ENCODE measurements at regions not wholly inside any gene's neighbourhood (a gene's known extent, or its start where the extent isn't known, plus 50 kb on each side); places are given as distances from the start of the nearest gene placed in this dataset.

DNA sequence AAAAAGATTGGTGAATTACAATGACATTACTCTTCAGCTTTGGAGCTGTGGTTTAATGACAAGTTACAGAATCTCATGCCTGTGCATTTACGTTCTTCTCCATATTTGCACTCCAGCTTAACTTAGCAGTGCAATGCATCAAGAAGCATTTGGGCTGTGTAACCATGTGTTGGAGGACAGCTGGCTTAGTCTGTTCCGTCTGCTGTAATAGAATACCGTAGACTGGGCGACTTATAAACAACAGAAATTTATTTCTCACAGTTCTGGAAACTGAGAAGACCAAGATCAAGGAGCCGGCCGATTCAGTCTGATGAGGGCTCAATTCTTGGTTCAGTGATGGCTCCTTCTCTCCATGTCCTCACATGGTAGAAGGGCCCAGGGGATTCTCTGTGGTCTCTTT, 943.5 kb downstream of the BCL11B start:
- DNase-seq (ENCODE audit: low read depth) (no peak), FAIRE-seq (no peak)
- no peaks in the 10 kb centered on the region for H3K27me3 ChIP-seq (ENCODE audit: insufficient read depth, low read length)
- Mint-ChIP-seq H3K36me3 (ENCODE audit: low read depth, unreplicated experiment) (no peaks in the 10 kb centered on the region), H3K27ac (ENCODE audit: unreplicated experiment) (no peak overlapping the region), H3K27me3 (ENCODE audit: low read depth, unreplicated experiment) (peaks cover 7% of the 10 kb centered on the region), H3K9me3 (ENCODE audit: unreplicated experiment) (peaks cover 2% of the 10 kb centered on the region), H3K4me3 (ENCODE audit: unreplicated experiment) (no peak overlapping the region), H3K4me1 (ENCODE audit: low read depth, unreplicated experiment) (peaks cover 18% of the 10 kb centered on the region)
- no peak overlapping the region for H2AFZ ChIP-seq (ENCODE audit: low read depth, low read length)
- H3K9me3 ChIP-seq (ENCODE audit: insufficient read depth, low read depth, low read length), result no peaks in the 10 kb centered on the region
- TF ChIP-seq, protein P1, sequence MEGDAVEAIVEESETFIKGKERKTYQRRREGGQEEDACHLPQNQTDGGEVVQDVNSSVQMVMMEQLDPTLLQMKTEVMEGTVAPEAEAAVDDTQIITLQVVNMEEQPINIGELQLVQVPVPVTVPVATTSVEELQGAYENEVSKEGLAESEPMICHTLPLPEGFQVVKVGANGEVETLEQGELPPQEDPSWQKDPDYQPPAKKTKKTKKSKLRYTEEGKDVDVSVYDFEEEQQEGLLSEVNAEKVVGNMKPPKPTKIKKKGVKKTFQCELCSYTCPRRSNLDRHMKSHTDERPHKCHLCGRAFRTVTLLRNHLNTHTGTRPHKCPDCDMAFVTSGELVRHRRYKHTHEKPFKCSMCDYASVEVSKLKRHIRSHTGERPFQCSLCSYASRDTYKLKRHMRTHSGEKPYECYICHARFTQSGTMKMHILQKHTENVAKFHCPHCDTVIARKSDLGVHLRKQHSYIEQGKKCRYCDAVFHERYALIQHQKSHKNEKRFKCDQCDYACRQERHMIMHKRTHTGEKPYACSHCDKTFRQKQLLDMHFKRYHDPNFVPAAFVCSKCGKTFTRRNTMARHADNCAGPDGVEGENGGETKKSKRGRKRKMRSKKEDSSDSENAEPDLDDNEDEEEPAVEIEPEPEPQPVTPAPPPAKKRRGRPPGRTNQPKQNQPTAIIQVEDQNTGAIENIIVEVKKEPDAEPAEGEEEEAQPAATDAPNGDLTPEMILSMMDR (IDR thresholded peaks at IDR 0.05; ENCODE audit: insufficient read depth, low read depth, low read length), result no peak
- no peak for TF ChIP-seq EZH2 (IDR thresholded peaks at IDR 0.05; ENCODE audit: insufficient read depth, low read length)
- H3K4me1 ChIP-seq (ENCODE audit: insufficient read depth, low read length), result no peaks in the 10 kb centered on the region
- no peak overlapping the region for H3K27ac ChIP-seq (ENCODE audit: low read depth, low read length)
- no peaks in the 10 kb centered on the region for H3K36me3 ChIP-seq (ENCODE audit: insufficient read depth, low read length)
- no peak overlapping the region for H3K9ac ChIP-seq (ENCODE audit: low read length)
- no peak overlapping the region for H3K4me3 ChIP-seq (ENCODE audit: insufficient read depth, low read depth, low read length)
- no peaks in the 10 kb centered on the region for H3K79me2 ChIP-seq (ENCODE audit: insufficient read depth, low read length)
- H4K20me1 ChIP-seq (ENCODE audit: insufficient read depth, low read length), result no peaks in the 10 kb centered on the region
- H3K4me2 ChIP-seq (ENCODE audit: low read length), result no peak overlapping the region

- Histone ChIP-seq H2AFZ (ENCODE audit: low read depth, low read length) (no peak overlapping the region), H3K4me3 (ENCODE audit: insufficient read depth, low read depth, low read length) (no peak overlapping the region), H3K79me2 (ENCODE audit: insufficient read depth, low read length) (no peaks in the 10 kb centered on the region), H4K20me1 (ENCODE audit: insufficient read depth, low read length) (no peaks in the 10 kb centered on the region), H3K36me3 (ENCODE audit: insufficient read depth, low read length) (no peaks in the 10 kb centered on the region), H3K27me3 (ENCODE audit: insufficient read depth, low read length) (no peaks in the 10 kb centered on the region), H3K9me3 (ENCODE audit: insufficient read depth, low read depth, low read length) (no peaks in the 10 kb centered on the region), H3K4me1 (ENCODE audit: insufficient read depth, low read length) (no peaks in the 10 kb centered on the region), H3K4me2 (ENCODE audit: low read length) (no peak overlapping the region), H3K27ac (ENCODE audit: low read depth, low read length) (no peak overlapping the region), H3K9ac (ENCODE audit: low read length) (no peak overlapping the region)
- Mint-ChIP-seq H3K36me3 (ENCODE audit: low read depth, unreplicated experiment) (no peaks in the 10 kb centered on the region), H3K4me3 (ENCODE audit: unreplicated experiment) (no peak overlapping the region), H3K4me1 (ENCODE audit: low read depth, unreplicated experiment) (no peaks in the 10 kb centered on the region), H3K27me3 (ENCODE audit: low read depth, unreplicated experiment) (no peaks in the 10 kb centered on the region), H3K27ac (ENCODE audit: unreplicated experiment) (no peak overlapping the region), H3K9me3 (ENCODE audit: unreplicated experiment) (no peaks in the 10 kb centered on the region)
- TF ChIP-seq, protein P1 (IDR thresholded peaks at IDR 0.05; ENCODE audit: insufficient read depth, low read depth, low read length), result no peak
- TF ChIP-seq EZH2 (IDR thresholded peaks at IDR 0.05; ENCODE audit: insufficient read depth, low read length), result no peak
- DNase-seq (ENCODE audit: low read depth) (no peak), FAIRE-seq (no peak)
Observed at GRCh38 chr14:98334186-98334585, 937.8 kb downstream of the BCL11B start.

- Histone ChIP-seq H3K4me1 (ENCODE audit: insufficient read depth, low read length) (peaks cover 6% of the 10 kb centered on the region), H3K4me3 (ENCODE audit: insufficient read depth, low read depth, low read length) (no peak overlapping the region), H3K36me3 (ENCODE audit: insufficient read depth, low read length) (no peaks in the 10 kb centered on the region), H4K20me1 (ENCODE audit: insufficient read depth, low read length) (no peaks in the 10 kb centered on the region), H3K9me3 (ENCODE audit: insufficient read depth, low read depth, low read length) (no peaks in the 10 kb centered on the region), H3K27me3 (ENCODE audit: insufficient read depth, low read length) (no peaks in the 10 kb centered on the region), H3K27ac (ENCODE audit: low read depth, low read length) (no peak overlapping the region), H3K9ac (ENCODE audit: low read length) (no peak overlapping the region), H2AFZ (ENCODE audit: low read depth, low read length) (no peak overlapping the region), H3K79me2 (ENCODE audit: insufficient read depth, low read length) (no peaks in the 10 kb centered on the region), H3K4me2 (ENCODE audit: low read length) (no peak overlapping the region)
- FAIRE-seq (no peak), DNase-seq (ENCODE audit: low read depth) (no peak)
- TF ChIP-seq, protein P1 (IDR thresholded peaks at IDR 0.05; ENCODE audit: insufficient read depth, low read depth, low read length), result no peak
- TF ChIP-seq EZH2 (IDR thresholded peaks at IDR 0.05; ENCODE audit: insufficient read depth, low read length), result no peak
- H3K27me3 Mint-ChIP-seq (ENCODE audit: low read depth, unreplicated experiment), result peaks cover 5% of the 10 kb centered on the region
- no peaks in the 10 kb centered on the region for H3K9me3 Mint-ChIP-seq (ENCODE audit: unreplicated experiment)
- H3K4me3 Mint-ChIP-seq (ENCODE audit: unreplicated experiment), result no peak overlapping the region
- H3K36me3 Mint-ChIP-seq (ENCODE audit: low read depth, unreplicated experiment), result no peaks in the 10 kb centered on the region
- H3K4me1 Mint-ChIP-seq (ENCODE audit: low read depth, unreplicated experiment), result peaks cover 15% of the 10 kb centered on the region
- no peak overlapping the region for H3K27ac Mint-ChIP-seq (ENCODE audit: unreplicated experiment)
Observed at GRCh38 chr14:98341211-98341610, 930.8 kb downstream of the BCL11B start.

Measured in astrocyte (in vitro differentiated cells and primary cell).